WI38 (cell line): ENCODE measurements at regions not wholly inside any gene's neighbourhood (a gene's known extent, or its start where the extent isn't known, plus 50 kb on each side); places are given as distances from the start of the nearest gene placed in this dataset.

Experiments
- H3K4me3 ChIP-seq: 2 replicates; pipeline ENCODE4 v1.5.1; 2011; ENCODE audit warnings: low read depth, mild to moderate bottlenecking, control low read depth, low read length
- CTCF ChIP-seq: IDR thresholded peaks from 2 replicates; pipeline ENCODE4 v1.5.1; 2012; ENCODE audit warnings: low read depth, mild to moderate bottlenecking, control low read depth, low read length

- no peak overlapping the region for H3K4me3 ChIP-seq
- no peak for TF ChIP-seq CTCF
Measured at GRCh38 chr12:131375261-131375971, 335.5 kb upstream of the SFSWAP start.

- no peak for TF ChIP-seq CTCF
- H3K4me3 ChIP-seq, result no peak overlapping the region
Measured at GRCh38 chr12:131375972-131376345, 334.9 kb upstream of the SFSWAP start.

GRCh38 chr12:131378176-131378842, 332.6 kb upstream of the SFSWAP start:
- TF ChIP-seq CTCF, result no peak
- no peak overlapping the region for H3K4me3 ChIP-seq

GRCh38 chr12:131378861-131379665, 331.8 kb upstream of the SFSWAP start:
- no peak overlapping the region for H3K4me3 ChIP-seq
- TF ChIP-seq CTCF, result no peak

GRCh38 chr12:131379738-131380137, 331.2 kb upstream of the SFSWAP start:
- no peak overlapping the region for H3K4me3 ChIP-seq
- no peak for TF ChIP-seq CTCF

- no peak overlapping the region for H3K4me3 ChIP-seq
- no peak for TF ChIP-seq CTCF
Measured at GRCh38 chr12:131380220-131380964, 330.5 kb upstream of the SFSWAP start.
